Esophagus squamous epithelium (tissue), 4 donors: ENCODE measurements at regions not wholly inside any gene's neighbourhood (a gene's known extent, or its start where the extent isn't known, plus 50 kb on each side); places are given as distances from the start of the nearest gene placed in this dataset.

Experiments used
- POLR2A ChIP-seq, 4 donors: fragments of 450-650 bp; IDR thresholded peaks; one replicate each; pipeline ENCODE4 v1.6.1; 2017; ENCODE audit warnings: antibody characterized with exemption in 4 of 4, mild to moderate bottlenecking in 4 of 4, moderate library complexity in 3 of 4
- TF ChIP-seq, protein P1 (sequence below), 6 experiments: fragments of 450-650 bp in 4 of 6; fragments of 200-600 bp in 2 of 6; sonication (generic) in 2 of 6; IDR thresholded peaks; one replicate each; pipeline ENCODE4 v1.5.1; 2016 to 2019; ENCODE audit warnings: antibody characterized with exemption in 6 of 6, mild to moderate bottlenecking in 4 of 6, moderate library complexity in 4 of 6

DNA sequence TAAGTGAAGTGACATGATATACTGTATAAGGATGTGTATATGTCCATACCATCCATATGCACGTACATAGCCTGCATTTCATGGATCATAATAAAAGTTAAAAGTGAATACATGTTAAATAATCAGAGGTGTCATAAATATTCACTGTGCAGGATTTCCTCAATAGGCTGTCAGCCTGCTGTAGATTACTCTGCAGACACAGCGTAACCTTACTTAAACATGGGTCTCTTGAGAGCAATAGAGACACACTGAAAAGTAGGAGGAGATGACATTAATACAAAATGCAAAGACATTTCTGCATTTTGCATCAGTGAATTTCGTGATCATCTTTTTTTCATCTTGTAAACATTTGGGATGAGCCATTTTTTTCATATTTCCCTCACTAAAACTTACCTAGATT, 955.2 kb upstream of the DIAPH2 start:
- TF ChIP-seq, protein P1, sequence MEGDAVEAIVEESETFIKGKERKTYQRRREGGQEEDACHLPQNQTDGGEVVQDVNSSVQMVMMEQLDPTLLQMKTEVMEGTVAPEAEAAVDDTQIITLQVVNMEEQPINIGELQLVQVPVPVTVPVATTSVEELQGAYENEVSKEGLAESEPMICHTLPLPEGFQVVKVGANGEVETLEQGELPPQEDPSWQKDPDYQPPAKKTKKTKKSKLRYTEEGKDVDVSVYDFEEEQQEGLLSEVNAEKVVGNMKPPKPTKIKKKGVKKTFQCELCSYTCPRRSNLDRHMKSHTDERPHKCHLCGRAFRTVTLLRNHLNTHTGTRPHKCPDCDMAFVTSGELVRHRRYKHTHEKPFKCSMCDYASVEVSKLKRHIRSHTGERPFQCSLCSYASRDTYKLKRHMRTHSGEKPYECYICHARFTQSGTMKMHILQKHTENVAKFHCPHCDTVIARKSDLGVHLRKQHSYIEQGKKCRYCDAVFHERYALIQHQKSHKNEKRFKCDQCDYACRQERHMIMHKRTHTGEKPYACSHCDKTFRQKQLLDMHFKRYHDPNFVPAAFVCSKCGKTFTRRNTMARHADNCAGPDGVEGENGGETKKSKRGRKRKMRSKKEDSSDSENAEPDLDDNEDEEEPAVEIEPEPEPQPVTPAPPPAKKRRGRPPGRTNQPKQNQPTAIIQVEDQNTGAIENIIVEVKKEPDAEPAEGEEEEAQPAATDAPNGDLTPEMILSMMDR (IDR thresholded peaks at IDR 0.05), result no peak
- TF ChIP-seq POLR2A (IDR thresholded peaks at IDR 0.05), result no peak
